Caco-2 (cell line): ENCODE measurements at regions not wholly inside any gene's neighbourhood (a gene's known extent, or its start where the extent isn't known, plus 50 kb on each side); places are given as distances from the start of the nearest gene placed in this dataset.

Source experiments
- BruUV-seq: library from RNA; stranded (reverse); fragments of 400-500 nt; replicated peaks from 2 replicates; lab custom pipeline; 2021; lab: Mats Ljungman, UMichigan
- CTCF ChIA-PET: fragments of 300-600 bp; sonication (Branson Sonifier 250); formaldehyde crosslinking; loops from one replicate; lab custom pipeline; 2022; ENCODE audit warnings: antibody characterized with exemption; lab: Charles Lee
- POLR2A ChIA-PET: fragments of 300-600 bp; sonication (Branson Sonifier 250); formaldehyde crosslinking; loops from one replicate; lab custom pipeline; 2022; ENCODE audit warnings: antibody characterized with exemption; lab: Charles Lee
- DNase-seq, 2 experiments: peaks; one replicate each; pipeline versions ENCODE4 v3.0.0 to v3.0.0-alpha.2; 2020 to 2022
- H3K27me3 ChIP-seq: replicated peaks from 2 replicates; pipeline ENCODE4 v1.6.0; 2011; ENCODE audit warnings: low read length; ENCODE audit not compliant: control insufficient read depth, insufficient read depth
- H3K36me3 ChIP-seq: 2 replicates; pipeline ENCODE4 v1.5.1; 2011; ENCODE audit warnings: low read length; ENCODE audit not compliant: control insufficient read depth, insufficient read depth
- H3K4me1 ChIP-seq: fragments of 250-450 bp; sonication (Bioruptor Pico); 2 replicates; pipeline ENCODE4 v1.5.1; 2020; ENCODE audit warnings: mild to moderate bottlenecking
- H3K4me3 ChIP-seq: 2 replicates; pipeline ENCODE4 v1.5.1; 2011; ENCODE audit warnings: low read depth, mild to moderate bottlenecking, control low read depth, low read length
- H3K9me3 ChIP-seq: fragments of 250-450 bp; sonication (Bioruptor Pico); 2 replicates; pipeline ENCODE4 v1.5.1; 2020; ENCODE audit warnings: mild to moderate bottlenecking, moderate library complexity
- H3K27ac Mint-ChIP-seq: one replicate; pipeline ENCODE4 v1.8.0; 2022; ENCODE audit warnings: mixed read lengths; ENCODE audit not compliant: unreplicated experiment
- H3K27me3 Mint-ChIP-seq: one replicate; pipeline ENCODE4 v1.8.0; 2022; ENCODE audit warnings: mixed read lengths; ENCODE audit not compliant: insufficient read depth, unreplicated experiment
- H3K36me3 Mint-ChIP-seq: one replicate; pipeline ENCODE4 v1.8.0; 2022; ENCODE audit warnings: mild to moderate bottlenecking, mixed read lengths; ENCODE audit not compliant: insufficient read depth, unreplicated experiment
- H3K4me1 Mint-ChIP-seq: one replicate; pipeline ENCODE4 v1.8.0; 2022; ENCODE audit warnings: low read depth, mixed read lengths; ENCODE audit not compliant: unreplicated experiment
- H3K4me3 Mint-ChIP-seq: one replicate; pipeline ENCODE4 v1.8.0; 2022; ENCODE audit warnings: mild to moderate bottlenecking, moderate library complexity, mixed read lengths; ENCODE audit not compliant: unreplicated experiment
- H3K9me3 Mint-ChIP-seq: one replicate; pipeline ENCODE4 v1.8.0; 2022; ENCODE audit warnings: mixed read lengths; ENCODE audit not compliant: unreplicated experiment
- CTCF ChIP-seq, 2 experiments: fragments of 200-600 bp in 1 of 2; IDR thresholded peaks; 1 replicate in 1 of 2; 2 replicates in 1 of 2; pipeline versions ENCODE4 v1.5.1 to v1.8.0; 2011 to 2022; ENCODE audit warnings: antibody characterized with exemption in 1 of 2, control low read depth in 1 of 2, inconsistent platforms in 1 of 2, low read depth in 1 of 2, low read length in 1 of 2, mild to moderate bottlenecking in 1 of 2, moderate library complexity in 1 of 2; ENCODE audit not compliant: insufficient read depth in 1 of 2, severe bottlenecking in 1 of 2, unreplicated experiment in 1 of 2
- intact Hi-C: fragments of 100-400 bp; cut with micrococcal nuclease; formaldehyde crosslinking; loops from one replicate; pipeline ENCODE4 v1.10.0; 2022; ENCODE audit not compliant: unreplicated experiment

GRCh38 chr5:91255396-91256141, 127.5 kb downstream of the ARRDC3 start:
- no peak for DNase-seq
- ChIA-PET CTCF (no interaction called here), POLR2A (no interaction called here)
- no peaks in the 10 kb centered on the region for H3K4me1 Mint-ChIP-seq
- H3K27ac Mint-ChIP-seq, result no peak overlapping the region
- TF ChIP-seq CTCF (IDR thresholded peaks at IDR 0.05; ENCODE audit: insufficient read depth in 1 of 2, low read depth in 1 of 2, low read length in 1 of 2, severe bottlenecking in 1 of 2, unreplicated experiment in 1 of 2), result no peak
- Histone ChIP-seq H3K4me3 (no peak overlapping the region), H3K9me3 (no peaks in the 10 kb centered on the region), H3K4me1 (no peaks in the 10 kb centered on the region), H3K36me3 (no peaks in the 10 kb centered on the region), H3K27me3 (no peaks in the 10 kb centered on the region)
- H3K4me3 Mint-ChIP-seq, result no peak overlapping the region
- intact Hi-C loops, result no loop called here
- no peaks in the 10 kb centered on the region for H3K27me3 Mint-ChIP-seq
- no peaks in the 10 kb centered on the region for H3K9me3 Mint-ChIP-seq
- no peaks in the 10 kb centered on the region for H3K36me3 Mint-ChIP-seq
- BruUV-seq, result no TSS peak

- BruUV-seq, result no TSS peak
- no peak for DNase-seq
These were observed 130.2 kb downstream of the ARRDC3 start for GRCh38 chr5:91252916-91253315.

GRCh38 chr5:91245871-91246270, 137.2 kb downstream of the ARRDC3 start:
- no peaks in the 10 kb centered on the region for H3K36me3 ChIP-seq
- H3K27me3 ChIP-seq, result no peaks in the 10 kb centered on the region
- H3K27ac Mint-ChIP-seq, result no peak overlapping the region
- POLR2A ChIA-PET, result no interaction called here
- H3K4me1 ChIP-seq, result no peaks in the 10 kb centered on the region
- CTCF ChIA-PET, result no interaction called here
- BruUV-seq, result no TSS peak
- H3K4me1 Mint-ChIP-seq, result no peaks in the 10 kb centered on the region
- TF ChIP-seq CTCF (IDR thresholded peaks at IDR 0.05; ENCODE audit: insufficient read depth in 1 of 2, low read depth in 1 of 2, low read length in 1 of 2, severe bottlenecking in 1 of 2, unreplicated experiment in 1 of 2), result no peak
- peaks cover 15% of the 10 kb centered on the region for H3K9me3 Mint-ChIP-seq
- H3K4me3 Mint-ChIP-seq, result no peak overlapping the region
- no peaks in the 10 kb centered on the region for H3K27me3 Mint-ChIP-seq
- no peak overlapping the region for H3K4me3 ChIP-seq
- H3K36me3 Mint-ChIP-seq, result no peaks in the 10 kb centered on the region
- intact Hi-C loops, result no loop called here
- H3K9me3 ChIP-seq, result 0 out of 2 replicates have a peak, but pooled peaks cover 9% of the 10 kb centered on the region
- DNase-seq, result no peak

More at GRCh38 chr5:91252916-91253315, 130.2 kb downstream of the ARRDC3 start:
- Histone ChIP-seq H3K27me3 (no peaks in the 10 kb centered on the region), H3K36me3 (no peaks in the 10 kb centered on the region), H3K4me3 (no peak overlapping the region), H3K4me1 (no peaks in the 10 kb centered on the region), H3K9me3 (no peaks in the 10 kb centered on the region)
- TF ChIP-seq CTCF (IDR thresholded peaks at IDR 0.05; ENCODE audit: insufficient read depth in 1 of 2, low read depth in 1 of 2, low read length in 1 of 2, severe bottlenecking in 1 of 2, unreplicated experiment in 1 of 2), result no peak
- no peak overlapping the region for H3K4me3 Mint-ChIP-seq
- H3K9me3 Mint-ChIP-seq, result no peaks in the 10 kb centered on the region
- ChIA-PET POLR2A (no interaction called here), CTCF (no interaction called here)
- no peaks in the 10 kb centered on the region for H3K4me1 Mint-ChIP-seq
- no peaks in the 10 kb centered on the region for H3K36me3 Mint-ChIP-seq
- no peak overlapping the region for H3K27ac Mint-ChIP-seq
- intact Hi-C loops, result no loop called here
- no peaks in the 10 kb centered on the region for H3K27me3 Mint-ChIP-seq
